OCI-LY1 (cell line): ENCODE measurements at regions not wholly inside any gene's neighbourhood (a gene's known extent, or its start where the extent isn't known, plus 50 kb on each side); places are given as distances from the start of the nearest gene placed in this dataset.
"Not testable (repeated sequence)": the region's sequence is repeated elsewhere in the genome, so short reads cannot be mapped to it uniquely, and the experiment has no call there.

ENCODE experiments used
- H2AFZ ChIP-seq: fragments of 200-600 bp; sonication (generic), shearing (Covaris generic); 2 replicates; pipeline ENCODE4 v1.6.0; 2014; ENCODE audit warnings: antibody characterized with exemption, mild to moderate bottlenecking, low read length
- H3F3A ChIP-seq: fragments of 200-600 bp; sonication (generic), shearing (Covaris generic); 2 replicates; pipeline ENCODE4 v1.6.0; 2014; ENCODE audit warnings: mild to moderate bottlenecking, antibody characterized with exemption, low read length, moderate library complexity; ENCODE audit not compliant: insufficient read depth
- H3K27ac ChIP-seq: fragments of 200-600 bp; sonication (generic); 2 replicates; pipeline ENCODE4 v1.5.1; 2014; ENCODE audit warnings: low read length, mixed run types, mild to moderate bottlenecking, low read depth; ENCODE audit not compliant: poor library complexity, severe bottlenecking
- H3K27me3 ChIP-seq: fragments of 200-600 bp; sonication (generic); 2 replicates; pipeline ENCODE4 v1.6.0; 2014; ENCODE audit warnings: antibody characterized with exemption, mild to moderate bottlenecking, low read length, moderate library complexity; ENCODE audit not compliant: insufficient read depth
- H3K36me3 ChIP-seq: fragments of 200-600 bp; sonication (generic); 2 replicates; pipeline ENCODE4 v1.6.1; 2014; ENCODE audit warnings: mild to moderate bottlenecking, antibody characterized with exemption, low read length, moderate library complexity, mixed read lengths; ENCODE audit not compliant: insufficient read depth
- H3K4me1 ChIP-seq: fragments of 200-600 bp; sonication (generic); 2 replicates; pipeline ENCODE4 v1.5.1; 2014; ENCODE audit warnings: mild to moderate bottlenecking, low read length, moderate library complexity; ENCODE audit not compliant: insufficient read depth, severe bottlenecking
- H3K4me2 ChIP-seq: fragments of 200-600 bp; sonication (generic), shearing (Covaris generic); 2 replicates; pipeline ENCODE4 v1.6.1; 2014; ENCODE audit warnings: low read length
- H3K4me3 ChIP-seq: fragments of 200-600 bp; sonication (generic); 2 replicates; pipeline ENCODE4 v1.5.1; 2014; ENCODE audit warnings: low read length, low read depth, mild to moderate bottlenecking, mixed read lengths; ENCODE audit not compliant: poor library complexity, severe bottlenecking
- H3K79me2 ChIP-seq: fragments of 200-600 bp; shearing (Covaris generic); 2 replicates; pipeline ENCODE4 v1.6.1; 2016; ENCODE audit warnings: mixed run types, low read length, mixed read lengths; ENCODE audit not compliant: insufficient read depth
- H3K9ac ChIP-seq: fragments of 200-600 bp; sonication (generic), shearing (Covaris generic); 2 replicates; pipeline ENCODE4 v1.6.1; 2014; ENCODE audit warnings: mild to moderate bottlenecking, low read length, mixed read lengths
- H3K9me2 ChIP-seq: fragments of 200-600 bp; sonication (generic), shearing (Covaris generic); 2 replicates; pipeline ENCODE4 v1.6.1; 2014; ENCODE audit warnings: low read depth, mild to moderate bottlenecking, low read length, mixed read lengths
- H3K9me3 ChIP-seq: fragments of 200-600 bp; shearing (Covaris generic); 2 replicates; pipeline ENCODE4 v1.6.1; 2014; ENCODE audit warnings: low read length, mixed read lengths
- H4K20me1 ChIP-seq: fragments of 200-600 bp; sonication (generic), shearing (Covaris generic); 2 replicates; pipeline ENCODE4 v1.6.0; 2016; ENCODE audit warnings: mild to moderate bottlenecking, low read length; ENCODE audit not compliant: insufficient read depth
- EZH2 ChIP-seq: fragments of 200-600 bp; sonication (generic), shearing (Covaris generic); IDR thresholded peaks from 2 replicates; pipeline ENCODE4 v1.8.0; 2017; ENCODE audit warnings: borderline replicate concordance, mixed run types, mild to moderate bottlenecking, antibody characterized with exemption, low read length, moderate library complexity, mixed read lengths
- TF ChIP-seq, protein P1 (sequence below): fragments of 200-600 bp; sonication (generic), shearing (Covaris generic); IDR thresholded peaks from 2 replicates; pipeline ENCODE4 v1.5.1; 2017; ENCODE audit warnings: mild to moderate bottlenecking, antibody characterized with exemption, low read length, moderate library complexity, mixed read lengths

DNA sequence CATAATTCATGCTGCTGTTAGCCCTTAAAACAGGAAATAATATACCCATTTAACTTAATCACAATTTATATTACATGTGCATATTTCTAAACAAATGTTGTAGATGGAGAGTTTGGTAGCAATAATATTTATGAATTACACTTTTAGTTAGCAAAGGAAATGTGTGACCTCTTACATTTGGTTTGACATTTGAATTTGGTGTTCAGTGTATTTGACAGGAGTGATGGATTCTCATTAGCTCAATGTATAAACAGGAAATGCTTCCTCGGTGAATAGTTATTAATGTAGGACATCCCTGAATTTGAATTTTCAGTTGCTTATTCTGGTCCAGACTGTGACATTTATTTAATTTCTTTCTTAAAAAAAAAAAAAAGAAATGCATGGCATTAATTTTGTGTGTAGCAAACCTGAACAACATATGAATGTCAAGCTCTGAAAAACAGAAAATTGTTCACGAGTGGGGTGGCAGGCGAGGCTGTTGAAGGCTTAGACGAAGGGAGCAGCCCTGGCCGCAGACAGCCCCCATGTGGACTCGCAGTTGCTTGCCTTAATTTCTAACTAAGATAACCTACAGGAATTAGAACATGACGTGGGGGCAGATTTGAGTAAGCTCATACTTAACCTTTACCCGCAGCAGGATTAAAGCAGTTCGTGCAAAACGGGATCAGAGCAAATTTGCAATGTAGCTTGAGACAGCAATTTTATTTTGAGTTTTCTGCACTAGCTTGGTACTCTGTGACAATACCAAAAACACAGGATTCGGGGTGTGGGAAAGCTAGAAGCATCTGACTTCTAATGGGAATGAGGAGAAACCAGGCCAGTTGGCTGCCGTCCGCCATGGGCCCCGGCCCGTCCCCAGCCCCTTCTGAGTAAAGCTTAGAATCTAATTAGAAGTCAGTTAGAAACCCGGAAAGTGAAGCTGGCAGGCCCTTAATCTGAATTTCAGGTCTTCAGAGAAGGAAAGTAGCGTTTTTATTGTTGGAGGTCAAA lies 134.3 kb downstream of the MACROH2A1 start:
- Histone ChIP-seq H3K9me2 (no peaks in the 10 kb centered on the region), H2AFZ (no peak overlapping the region), H3K4me1 (no peaks in the 10 kb centered on the region), H3K36me3 (no peaks in the 10 kb centered on the region; the same call in 1 of the 2 replicates), H4K20me1 (no peaks in the 10 kb centered on the region), H3K27me3 (0 out of 2 replicates have a peak, but pooled peaks cover 3% of the 10 kb centered on the region), H3K9ac (no peak overlapping the region), H3K4me3 (no peak overlapping the region), H3F3A (no peaks in the 10 kb centered on the region), H3K27ac (no peak overlapping the region), H3K4me2 (no peak overlapping the region), H3K79me2 (no peaks in the 10 kb centered on the region), H3K9me3 (peaks cover 8% of the 10 kb centered on the region)
- no peak for TF ChIP-seq EZH2
- TF ChIP-seq, protein P1, sequence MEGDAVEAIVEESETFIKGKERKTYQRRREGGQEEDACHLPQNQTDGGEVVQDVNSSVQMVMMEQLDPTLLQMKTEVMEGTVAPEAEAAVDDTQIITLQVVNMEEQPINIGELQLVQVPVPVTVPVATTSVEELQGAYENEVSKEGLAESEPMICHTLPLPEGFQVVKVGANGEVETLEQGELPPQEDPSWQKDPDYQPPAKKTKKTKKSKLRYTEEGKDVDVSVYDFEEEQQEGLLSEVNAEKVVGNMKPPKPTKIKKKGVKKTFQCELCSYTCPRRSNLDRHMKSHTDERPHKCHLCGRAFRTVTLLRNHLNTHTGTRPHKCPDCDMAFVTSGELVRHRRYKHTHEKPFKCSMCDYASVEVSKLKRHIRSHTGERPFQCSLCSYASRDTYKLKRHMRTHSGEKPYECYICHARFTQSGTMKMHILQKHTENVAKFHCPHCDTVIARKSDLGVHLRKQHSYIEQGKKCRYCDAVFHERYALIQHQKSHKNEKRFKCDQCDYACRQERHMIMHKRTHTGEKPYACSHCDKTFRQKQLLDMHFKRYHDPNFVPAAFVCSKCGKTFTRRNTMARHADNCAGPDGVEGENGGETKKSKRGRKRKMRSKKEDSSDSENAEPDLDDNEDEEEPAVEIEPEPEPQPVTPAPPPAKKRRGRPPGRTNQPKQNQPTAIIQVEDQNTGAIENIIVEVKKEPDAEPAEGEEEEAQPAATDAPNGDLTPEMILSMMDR = no peak

DNA sequence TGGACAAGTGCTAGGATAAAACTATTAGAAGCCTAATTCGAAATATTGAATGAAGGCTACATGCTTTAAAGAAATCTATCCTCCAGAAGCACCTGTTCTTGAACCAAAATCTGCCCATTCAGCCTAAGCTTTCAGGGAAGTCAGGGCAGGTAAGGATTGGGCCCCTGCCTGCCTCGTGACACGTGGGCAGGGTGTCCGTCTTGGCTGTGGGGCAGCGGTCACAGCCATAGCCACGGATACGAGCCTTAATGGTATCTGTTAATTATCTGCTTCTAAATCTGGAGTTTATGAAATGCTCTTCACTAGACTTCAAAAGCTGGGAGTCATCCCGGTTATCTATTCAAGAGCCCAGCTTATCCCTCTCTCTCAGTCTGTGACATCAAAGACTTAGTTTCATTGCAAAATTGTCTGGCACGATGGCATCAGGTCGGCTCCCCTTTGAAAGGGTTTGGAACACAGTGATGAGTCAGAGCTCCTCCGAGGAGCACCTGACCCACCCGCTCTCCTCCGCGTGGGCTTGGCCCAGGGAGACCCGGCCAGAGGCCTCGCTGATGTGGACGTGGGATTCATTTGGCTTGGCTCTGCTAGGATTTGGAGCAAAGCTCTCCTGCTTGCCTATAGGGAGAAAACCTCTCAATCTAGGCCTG lies 135.9 kb downstream of the MACROH2A1 start:
- Histone ChIP-seq H3K79me2 (no peaks in the 10 kb centered on the region), H3K4me2 (no peak overlapping the region), H3K9ac (no peak overlapping the region), H3K4me3 (no peak overlapping the region), H3K27me3 (0 out of 2 replicates have a peak, but pooled peaks cover 3% of the 10 kb centered on the region), H4K20me1 (no peaks in the 10 kb centered on the region), H3K36me3 (no peaks in the 10 kb centered on the region; the same call in 1 of the 2 replicates), H2AFZ (no peak overlapping the region), H3K27ac (no peak overlapping the region), H3F3A (no peaks in the 10 kb centered on the region), H3K4me1 (no peaks in the 10 kb centered on the region), H3K9me3 (peaks cover 8% of the 10 kb centered on the region), H3K9me2 (no peaks in the 10 kb centered on the region)
- TF ChIP-seq EZH2 = no peak
- TF ChIP-seq, protein P1 = no peak

DNA sequence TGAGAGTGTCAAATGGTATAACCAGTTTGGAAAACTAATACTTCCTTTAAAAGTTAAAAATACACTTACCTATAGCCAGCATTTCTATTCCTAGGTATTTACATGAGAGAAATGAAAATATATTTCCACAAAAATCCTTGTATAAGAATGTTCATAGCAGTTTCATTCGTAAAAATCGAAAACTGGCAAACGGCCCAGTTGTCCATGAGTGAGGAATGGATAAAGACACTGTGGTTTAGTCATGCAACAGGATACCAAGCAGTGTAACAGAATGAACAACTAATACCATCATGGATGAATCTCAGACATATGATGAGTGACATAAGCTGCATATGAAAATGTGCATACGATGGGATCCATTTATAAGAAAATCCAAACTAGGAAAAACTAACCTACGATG lies 136.7 kb downstream of the MACROH2A1 start:
- H3K9me3 ChIP-seq = peaks cover 8% of the 10 kb centered on the region
- H3K79me2 ChIP-seq = no peaks in the 10 kb centered on the region
- 0 out of 2 replicates have a peak, but pooled peaks cover 3% of the 10 kb centered on the region for H3K27me3 ChIP-seq
- TF ChIP-seq EZH2 = no peak
- TF ChIP-seq, protein P1 = no peak
- H3K4me1 ChIP-seq = no peaks in the 10 kb centered on the region
- H3K4me2 ChIP-seq = no peak overlapping the region
- H3K9ac ChIP-seq = no peak overlapping the region
- no peaks in the 10 kb centered on the region for H4K20me1 ChIP-seq
- H3K36me3 ChIP-seq = no peaks in the 10 kb centered on the region; the same call in 1 of the 2 replicates
- H3K4me3 ChIP-seq = no peak overlapping the region
- no peaks in the 10 kb centered on the region for H3K9me2 ChIP-seq
- H3F3A ChIP-seq = no peaks in the 10 kb centered on the region
- H3K27ac ChIP-seq = no peak overlapping the region
- H2AFZ ChIP-seq = no peak overlapping the region

DNA sequence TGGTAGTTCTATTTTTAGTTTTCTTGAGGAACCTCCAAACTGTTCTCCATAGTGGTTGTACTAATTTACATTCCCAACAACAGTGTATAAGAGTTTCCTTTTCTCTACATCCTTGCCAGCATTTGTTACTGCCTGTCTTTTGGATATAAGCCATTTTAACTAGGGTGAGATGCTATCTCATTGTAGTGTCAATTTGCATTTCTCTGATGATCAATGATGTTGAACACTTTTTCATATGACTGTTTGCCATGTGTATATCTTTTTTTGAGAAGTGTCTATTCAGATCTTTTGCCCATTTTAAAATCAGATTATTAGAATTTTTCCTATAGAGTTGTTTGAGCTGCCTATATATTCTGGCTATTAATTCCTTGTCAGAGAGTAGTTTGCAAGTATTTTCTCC lies 138.9 kb downstream of the MACROH2A1 start:
- not testable (repeated sequence) for H3K27me3 ChIP-seq, H3K79me2 ChIP-seq, H3K9ac ChIP-seq, H3K4me3 ChIP-seq, H3K9me3 ChIP-seq, H3K27ac ChIP-seq, H3K4me2 ChIP-seq, H3K36me3 ChIP-seq, H3K4me1 ChIP-seq, H4K20me1 ChIP-seq, H2AFZ ChIP-seq, H3F3A ChIP-seq, H3K9me2 ChIP-seq
